GM18502 (cell line): ENCODE measurements at regions not wholly inside any gene's neighbourhood (a gene's known extent, or its start where the extent isn't known, plus 50 kb on each side); places are given as distances from the start of the nearest gene placed in this dataset.
A peak's percentile ranks its signal among the peaks of the same experiment; 100 is the strongest.
"Not testable (repeated sequence)": the region's sequence is repeated elsewhere in the genome, so short reads cannot be mapped to it uniquely, and the experiment has no call there.

ENCODE experiments used
- ATAC-seq: cut with Tn5 transposase; IDR thresholded peaks from one replicate; pipeline ENCODE4 v1.9.1; 2021; ENCODE audit warnings: mild to moderate bottlenecking; ENCODE audit not compliant: unreplicated experiment, poor library complexity

- no peak for ATAC-seq
These were observed 135.7 kb upstream of the ATXN7L3B start for GRCh38 chr12:74401966-74402365.

- ATAC-seq: not testable (repeated sequence)
These were observed 134.5 kb upstream of the ATXN7L3B start for GRCh38 chr12:74403221-74403470.

DNA sequence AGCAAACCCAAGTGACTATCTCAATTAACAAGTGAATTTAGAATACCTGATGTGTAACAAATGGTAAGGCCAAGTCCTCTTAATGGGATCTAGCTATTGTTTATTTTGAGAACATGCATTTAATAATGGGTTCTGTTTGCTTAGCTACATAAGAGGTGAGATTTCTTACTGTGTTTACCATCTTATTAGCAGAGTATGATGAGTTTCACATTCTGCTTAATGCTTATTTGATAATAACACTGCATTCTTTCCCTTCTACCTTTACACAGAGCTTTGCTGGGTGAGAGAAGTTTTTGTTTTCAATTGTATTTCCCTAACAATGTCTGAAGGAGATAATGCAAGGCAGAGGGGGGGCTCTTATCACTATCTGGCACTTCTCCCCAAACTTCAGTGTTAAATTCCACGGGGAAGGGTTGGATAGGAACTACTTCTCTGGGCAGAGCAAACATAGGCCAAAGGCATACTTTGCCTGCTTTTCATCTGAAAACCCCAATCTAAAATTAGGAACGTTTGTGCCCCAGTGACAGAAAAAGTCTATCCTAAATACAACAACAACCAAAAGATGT, 129.0 kb upstream of the ATXN7L3B start:
- ATAC-seq: no peak

GRCh38 chr12:74412606-74413230, 124.9 kb upstream of the ATXN7L3B start:
- no peak for ATAC-seq

DNA sequence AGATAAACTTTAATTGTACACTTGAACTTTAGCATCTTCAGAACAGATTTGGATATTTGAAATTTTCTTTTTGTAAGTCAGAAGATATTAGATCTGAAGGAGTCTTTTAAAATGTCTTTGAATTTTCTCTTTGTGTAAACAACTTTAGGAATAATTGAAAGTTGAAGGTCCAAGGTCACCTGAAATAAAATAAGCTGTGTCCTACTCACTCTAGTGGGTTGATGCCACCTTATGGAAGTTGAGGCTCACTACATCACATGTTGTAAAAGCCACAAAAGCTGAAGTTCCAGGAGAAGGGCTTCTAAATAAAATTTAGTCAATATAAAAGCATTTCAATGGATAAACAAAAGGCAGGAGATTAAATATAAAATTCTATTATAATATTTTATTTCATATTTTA, 122.0 kb upstream of the ATXN7L3B start:
- peak; percentile 87 for ATAC-seq

DNA sequence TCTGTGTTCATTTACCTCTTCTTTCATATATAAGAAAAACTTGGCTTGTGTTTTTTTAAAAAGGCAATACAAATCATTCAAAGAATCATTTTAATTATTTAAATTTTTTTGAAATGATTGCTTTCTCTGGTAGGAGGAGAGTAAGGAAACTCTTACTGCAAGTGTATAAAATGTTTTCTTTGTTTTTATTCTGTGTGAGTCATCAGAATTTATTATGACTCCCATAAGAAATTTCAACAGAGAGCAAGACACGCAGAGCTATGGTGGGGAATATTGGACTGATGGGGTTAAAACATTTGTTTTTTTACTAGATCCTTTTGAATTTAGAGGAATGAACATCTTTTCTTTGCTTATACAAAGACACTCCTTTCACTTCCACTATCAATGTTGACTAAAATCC, 119.1 kb upstream of the ATXN7L3B start:
- ATAC-seq: no peak

DNA sequence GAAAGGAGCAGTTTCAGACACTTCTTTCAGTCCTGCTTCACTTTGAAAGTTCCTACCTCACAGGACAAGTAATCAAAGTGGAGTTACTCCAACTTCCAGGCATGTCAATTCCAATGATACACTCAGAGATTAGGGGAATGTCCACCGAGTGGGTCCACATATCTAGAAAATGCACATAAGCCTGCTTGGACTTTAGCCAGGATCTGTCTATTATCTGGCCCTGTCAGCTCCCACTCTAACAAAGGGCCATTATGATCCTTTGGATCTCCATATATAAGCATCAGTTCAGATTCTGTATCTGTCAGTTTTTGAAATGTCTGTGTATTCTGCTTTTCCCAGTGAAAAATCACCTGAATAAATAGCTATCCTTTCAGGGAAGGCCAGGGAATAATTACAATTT, 112.9 kb upstream of the ATXN7L3B start:
- no peak for ATAC-seq

GRCh38 chr12:74426091-74426490, 111.5 kb upstream of the ATXN7L3B start:
- no peak for ATAC-seq

GRCh38 chr12:74429535-74429934, 108.1 kb upstream of the ATXN7L3B start:
- no peak for ATAC-seq

GRCh38 chr12:74431801-74432200, 105.8 kb upstream of the ATXN7L3B start:
- ATAC-seq: no peak

DNA sequence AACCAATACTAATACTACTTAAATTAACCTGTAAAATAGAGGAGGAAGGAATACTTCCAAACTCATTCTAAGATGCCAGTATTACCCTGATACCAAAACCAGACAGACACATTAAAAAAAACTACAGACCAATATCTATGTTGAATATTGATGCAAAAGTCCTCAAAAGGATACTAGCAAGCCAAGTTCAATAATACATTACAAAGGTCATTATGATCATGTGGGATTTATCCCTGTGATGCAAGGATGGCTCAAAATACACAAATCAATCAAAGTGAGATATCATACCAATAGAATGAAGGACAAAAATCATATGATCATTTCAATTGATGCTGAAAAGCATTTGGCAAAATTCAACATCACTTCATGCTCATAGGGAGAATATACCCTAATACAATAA, 97.2 kb upstream of the ATXN7L3B start:
- no peak for ATAC-seq

- ATAC-seq: no peak
These were observed 95.8 kb upstream of the ATXN7L3B start for GRCh38 chr12:74441872-74442271.

DNA sequence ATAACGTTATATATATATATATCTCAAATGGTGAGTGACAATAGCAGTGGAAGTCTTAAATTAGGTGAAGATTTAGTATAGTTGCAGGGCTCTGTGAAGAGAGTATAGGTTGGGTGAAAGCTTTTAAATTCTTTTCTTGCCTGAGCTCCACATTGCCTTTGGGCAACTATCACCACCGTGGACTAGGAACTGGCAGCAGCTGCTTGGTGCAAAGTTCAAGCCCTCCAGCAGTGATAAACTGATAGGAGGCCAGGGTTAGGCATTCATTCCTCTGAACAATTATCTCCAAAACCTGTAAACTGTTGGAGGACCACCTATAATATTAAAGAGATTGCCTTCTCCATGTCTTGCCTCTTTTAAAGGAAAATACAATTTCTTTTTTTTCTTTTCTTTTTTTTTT, 91.2 kb upstream of the ATXN7L3B start:
- no peak for ATAC-seq

- ATAC-seq: no peak
These were observed 87.8 kb upstream of the ATXN7L3B start for GRCh38 chr12:74449872-74450271.

- no peak for ATAC-seq
These were observed 83.5 kb upstream of the ATXN7L3B start for GRCh38 chr12:74454109-74454508.

DNA sequence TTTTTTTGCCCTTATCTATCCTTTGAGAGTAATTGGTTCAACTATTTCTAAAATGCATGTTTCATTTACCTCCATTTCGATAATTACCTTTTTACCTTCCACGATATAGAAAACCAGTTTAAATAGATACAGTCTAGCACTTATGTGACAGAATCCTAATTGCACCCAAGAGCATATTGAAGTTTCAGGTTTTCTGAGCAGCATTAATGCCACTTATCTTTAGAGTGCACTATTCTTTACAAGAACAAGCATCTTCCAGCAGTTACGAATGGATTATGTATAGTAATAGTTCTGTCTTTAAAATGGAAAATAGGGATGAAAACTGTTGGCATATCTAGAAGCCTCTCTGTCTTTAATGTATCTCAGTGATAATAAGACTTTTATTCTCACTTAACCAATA, 82.2 kb upstream of the ATXN7L3B start:
- ATAC-seq: no peak

DNA sequence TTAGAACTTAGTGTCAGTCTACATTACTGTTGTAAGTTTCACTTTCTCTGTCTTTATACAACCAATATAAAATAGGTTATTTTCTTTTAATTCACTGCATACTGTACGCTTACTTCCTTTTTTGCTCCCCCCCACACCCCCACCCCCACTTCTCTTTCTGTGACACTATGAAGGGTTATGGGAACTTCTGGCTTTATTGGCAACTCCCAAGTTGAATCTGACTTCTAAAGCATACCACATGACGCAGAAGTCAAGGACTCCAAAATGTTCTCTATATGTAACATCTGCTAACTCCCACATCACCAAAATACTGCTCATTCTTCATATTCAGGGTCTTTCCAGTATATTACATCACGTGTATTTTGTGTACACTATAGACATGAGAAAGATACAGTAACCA, 81.2 kb upstream of the ATXN7L3B start:
- no peak for ATAC-seq

GRCh38 chr12:74468401-74468800, 69.2 kb upstream of the ATXN7L3B start:
- no peak for ATAC-seq

DNA sequence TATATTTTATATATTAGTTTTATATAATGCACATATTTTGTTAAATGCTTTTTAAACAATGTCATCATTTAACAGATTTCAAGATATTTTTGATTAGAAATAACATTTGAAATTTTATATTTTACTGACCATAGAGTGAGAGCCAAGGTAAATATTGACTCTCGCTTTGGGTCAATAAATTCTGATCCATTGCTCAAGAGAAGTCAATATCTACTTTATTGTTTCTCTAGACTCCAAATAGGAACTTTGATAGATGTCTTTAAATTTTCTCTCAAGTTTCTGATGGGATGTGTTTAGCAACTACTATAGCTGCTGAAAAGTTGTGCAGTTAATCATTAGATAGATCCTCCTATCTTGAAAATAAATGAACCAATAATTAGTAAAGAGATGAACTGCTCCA, 61.4 kb upstream of the ATXN7L3B start:
- ATAC-seq: no peak

DNA sequence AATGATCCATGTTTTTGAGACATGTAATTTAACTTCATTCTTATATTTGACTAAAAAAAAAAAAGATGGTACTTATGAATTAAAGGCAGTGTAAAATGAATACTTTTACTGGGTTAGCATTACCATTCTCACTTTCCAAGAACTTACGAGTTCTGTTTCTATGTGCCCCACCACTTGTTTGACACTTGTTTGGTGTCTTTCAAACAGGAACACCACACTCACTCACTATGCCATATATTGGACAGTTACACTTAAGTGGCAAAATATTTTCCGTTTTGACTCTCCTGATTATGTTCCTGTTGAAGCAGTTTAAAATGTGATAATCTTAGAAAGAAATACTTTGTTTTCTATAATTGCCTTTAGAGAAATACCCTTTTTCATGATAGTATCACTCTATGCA, 56.6 kb upstream of the ATXN7L3B start:
- no peak for ATAC-seq

DNA sequence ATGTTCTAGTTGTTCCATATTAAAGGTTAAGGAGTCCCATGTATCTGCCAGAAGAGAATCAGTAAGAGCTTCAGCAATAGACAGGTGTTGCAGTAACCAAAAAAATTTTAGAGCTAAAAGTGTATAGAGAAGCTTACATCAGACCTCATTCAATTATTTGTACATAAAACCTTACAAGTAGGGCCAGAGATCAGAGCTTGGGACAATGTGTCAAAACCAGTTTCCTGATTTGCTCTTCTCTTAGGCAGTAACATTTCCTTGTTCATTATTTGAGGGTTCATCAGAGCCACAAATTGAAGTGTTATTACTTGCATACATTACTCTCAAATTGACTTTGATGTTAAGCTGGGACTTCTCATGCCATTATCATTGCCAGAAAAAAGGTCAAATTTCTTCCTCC, 55.5 kb upstream of the ATXN7L3B start:
- no peak for ATAC-seq

DNA sequence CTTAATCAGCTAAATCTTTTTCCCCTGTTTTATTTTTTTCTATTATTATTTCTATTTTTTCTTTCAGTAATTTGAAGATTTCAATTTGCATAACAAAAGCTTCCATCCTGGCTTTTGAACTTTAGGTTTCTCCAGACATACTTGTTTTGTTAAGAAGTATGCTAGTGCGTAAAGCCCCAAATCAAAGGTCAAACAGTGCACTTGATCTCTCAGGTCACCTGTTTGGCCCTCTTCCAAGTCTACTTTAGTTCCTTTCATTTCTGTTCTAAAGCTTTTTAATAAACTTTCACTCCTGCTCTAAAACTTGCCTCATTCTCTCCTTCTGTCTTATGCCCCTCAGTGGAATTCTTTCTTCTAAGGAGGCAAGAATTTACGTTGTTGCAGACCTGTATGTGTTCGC, 54.6 kb upstream of the ATXN7L3B start:
- no peak for ATAC-seq
